ENCODE measurements at regions not wholly inside any gene's neighbourhood (a gene's known extent, or its start where the extent isn't known, plus 50 kb on each side); places are given as distances from the start of the nearest gene placed in this dataset.

- TF ChIP-seq CTCF (conservative IDR thresholded peaks at IDR 0.05; ENCODE audit: low read depth, low read length), result no peak
- no peak for TF ChIP-seq EZH2 (IDR thresholded peaks at IDR 0.05; ENCODE audit: borderline replicate concordance, low read depth, low read length, poor library complexity, severe bottlenecking)
These were observed 56.0 kb upstream of the MOCS2 start for GRCh38 chr5:53165431-53166182.
